NCI-H69 (cell line): ENCODE measurements at regions not wholly inside any gene's neighbourhood (a gene's known extent, or its start where the extent isn't known, plus 50 kb on each side); places are given as distances from the start of the nearest gene placed in this dataset.

Experiments used
- DNase-seq: peaks from one replicate; lab custom pipeline; 2025; lab: John Stamatoyannopoulos, UW

DNA sequence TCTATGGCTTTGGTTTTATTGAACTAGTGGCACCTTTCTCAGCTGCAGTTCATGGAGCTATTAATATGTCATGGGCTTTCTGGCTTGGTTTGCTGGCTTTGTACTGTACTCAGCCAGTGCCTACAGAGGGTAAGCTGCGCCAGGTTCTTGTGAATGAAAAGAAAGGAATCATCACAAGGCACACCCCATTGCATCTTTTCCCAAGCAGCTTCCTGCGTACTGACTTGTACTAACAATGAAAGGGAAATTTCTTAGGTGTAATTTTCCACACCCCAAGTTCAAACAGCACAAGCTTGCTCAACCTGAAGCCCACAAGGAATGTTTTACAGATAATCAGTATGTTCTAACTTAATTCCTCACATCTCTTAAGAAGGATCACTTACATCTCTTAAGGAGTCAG is 78.0 kb upstream of the TNFSF18 start:
- DNase-seq: no peak

DNA sequence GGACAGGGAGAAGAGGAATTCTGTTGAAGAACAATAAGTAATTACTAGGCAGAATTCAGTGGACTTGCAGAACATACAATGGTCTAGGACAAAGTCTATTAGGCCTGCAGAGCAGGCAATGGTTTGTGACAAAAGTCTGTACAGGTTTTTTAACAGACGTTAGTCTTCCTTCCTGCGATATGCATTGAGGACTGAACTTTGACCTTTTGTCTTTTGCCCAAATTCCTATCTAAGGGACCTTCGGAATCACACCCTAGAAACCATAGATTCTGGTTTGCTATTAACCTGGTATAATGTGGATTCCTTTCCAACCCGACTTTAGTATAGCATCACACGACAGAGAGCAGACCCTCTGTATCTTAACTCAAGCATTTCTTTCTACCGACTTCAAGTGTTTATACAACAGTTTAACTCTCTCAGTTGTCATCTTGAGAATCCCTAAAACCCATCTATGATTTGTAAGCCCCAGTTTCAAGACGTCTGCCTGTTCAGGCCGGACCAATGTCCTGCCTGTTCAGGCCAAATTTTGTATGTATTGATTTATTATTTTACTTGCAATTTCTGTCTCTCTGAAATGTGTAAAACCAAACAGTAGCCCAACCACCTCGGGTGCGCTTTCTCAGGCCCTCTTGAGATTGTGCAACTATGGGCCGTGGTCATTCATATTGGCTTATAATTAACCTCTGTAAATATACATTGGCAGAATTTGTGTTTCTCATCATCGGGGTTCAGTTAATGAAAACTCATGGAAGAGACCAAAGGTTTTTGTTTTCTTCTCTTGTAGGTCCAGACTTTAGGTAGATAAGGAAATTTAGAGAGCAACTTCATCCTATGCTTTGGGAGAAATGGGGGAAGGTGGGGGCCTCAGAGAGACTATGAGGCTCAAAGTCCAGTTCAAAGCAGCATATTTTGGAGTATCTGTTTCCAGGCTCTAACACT is 76.9 kb upstream of the TNFSF18 start:
- no peak for DNase-seq

DNA sequence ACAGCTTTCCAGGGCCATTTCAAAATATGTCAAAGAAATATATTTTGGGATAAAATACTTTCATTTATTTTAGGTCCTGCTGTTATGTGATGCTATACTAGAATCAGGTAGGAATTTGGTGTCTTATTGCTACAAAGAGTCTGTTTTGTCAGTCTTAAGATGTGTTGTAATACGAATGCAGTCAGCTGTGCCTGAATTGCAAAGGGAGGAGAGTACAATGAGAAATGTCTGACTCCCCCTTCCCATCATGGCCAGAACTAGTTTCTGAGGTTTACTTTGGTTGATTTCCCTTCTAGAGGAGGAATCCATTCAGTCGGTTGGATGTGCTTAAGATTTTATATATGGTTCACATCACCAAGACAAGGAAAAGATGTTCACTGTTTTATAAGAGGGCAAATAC is 75.7 kb upstream of the TNFSF18 start:
- no peak for DNase-seq

DNA sequence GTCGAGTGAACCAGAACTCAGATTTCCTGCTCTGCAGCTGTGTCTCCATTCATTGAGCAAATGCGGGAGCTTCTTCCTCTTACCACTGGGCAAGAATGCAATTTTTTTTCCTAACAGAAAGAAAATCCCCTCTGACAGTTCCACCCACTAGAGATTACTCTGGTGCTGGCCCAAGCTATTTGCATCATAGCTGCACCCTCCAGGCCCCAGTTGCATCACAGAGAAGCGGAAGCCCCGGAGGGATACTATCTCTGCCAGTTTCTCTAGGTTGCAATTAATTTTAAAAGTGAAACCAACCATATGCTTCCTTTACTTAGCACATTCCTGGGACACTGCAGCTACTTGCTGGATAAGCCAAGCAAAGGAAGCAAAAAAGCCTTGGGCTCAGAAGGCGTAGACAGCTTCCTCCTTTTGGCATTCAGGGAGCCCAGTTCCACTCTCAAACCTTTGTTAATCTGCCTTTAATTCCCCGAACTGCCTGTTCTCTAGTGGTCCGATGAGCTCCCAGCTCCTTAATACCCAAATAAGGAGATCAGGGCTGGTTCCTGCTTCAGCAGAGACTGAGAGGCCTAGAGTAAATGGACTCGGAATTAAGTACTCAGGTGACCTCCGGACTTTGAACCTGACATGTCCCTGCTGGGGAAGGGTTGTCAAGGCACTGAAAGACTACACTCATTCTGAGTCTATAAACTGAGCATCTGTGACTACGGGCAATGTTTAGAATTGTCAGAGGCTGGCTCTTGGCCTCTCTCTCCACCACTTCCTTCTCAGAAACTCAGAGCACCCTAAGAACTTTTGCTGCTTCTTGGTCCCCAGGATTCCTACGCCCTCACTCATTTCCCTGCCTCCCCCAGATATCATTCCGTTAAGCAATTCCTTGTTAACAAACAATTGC is 72.5 kb upstream of the TNFSF18 start:
- DNase-seq: peak; percentile 27

DNA sequence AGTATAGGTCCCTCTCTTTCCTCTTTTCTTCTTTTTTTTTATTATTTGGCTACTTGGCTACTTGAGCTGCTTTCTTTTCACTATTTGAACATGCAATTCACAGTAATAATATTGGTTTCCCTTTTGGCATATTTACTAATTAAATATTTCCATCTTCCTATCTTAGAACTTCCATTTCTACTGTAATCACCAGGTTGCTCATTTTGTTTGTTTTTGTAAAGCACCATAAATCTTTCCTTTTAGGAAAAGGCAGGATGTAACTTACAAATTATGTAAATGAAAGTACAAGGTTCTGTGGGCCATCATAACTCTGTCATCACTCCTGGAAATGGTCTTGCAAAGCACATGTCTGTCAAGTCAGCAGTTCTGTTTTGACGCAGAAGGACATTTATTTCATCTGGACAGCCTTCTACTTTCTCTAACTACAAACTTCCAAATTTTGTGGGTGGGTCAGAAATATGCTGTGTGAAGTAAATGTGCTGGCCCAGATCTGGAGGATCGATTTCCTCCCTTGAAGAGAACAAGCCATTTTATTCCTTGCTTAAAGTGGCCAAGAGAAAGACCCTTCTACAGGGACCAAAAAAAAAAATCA is 71.7 kb upstream of the TNFSF18 start:
- no peak for DNase-seq

DNA sequence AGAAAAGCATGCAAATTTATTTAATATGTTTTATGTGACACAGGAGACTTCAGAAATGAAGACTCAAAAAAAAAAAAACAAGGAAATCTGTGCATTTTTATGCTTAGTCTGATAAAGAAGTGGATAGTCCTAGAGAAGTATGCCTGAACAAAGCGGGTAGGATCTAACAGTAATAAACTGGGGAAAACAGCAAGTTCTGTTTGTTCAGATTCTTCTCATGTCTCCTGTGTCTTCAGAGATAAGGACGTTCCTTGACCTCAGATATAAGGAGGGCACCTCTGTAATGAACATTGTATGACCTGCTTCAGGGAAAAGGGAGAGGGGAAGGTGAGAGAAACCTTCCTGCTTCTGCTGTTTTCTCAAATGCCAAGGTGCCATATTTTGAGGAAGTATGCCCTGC is 67.7 kb upstream of the TNFSF18 start:
- DNase-seq: no peak

DNA sequence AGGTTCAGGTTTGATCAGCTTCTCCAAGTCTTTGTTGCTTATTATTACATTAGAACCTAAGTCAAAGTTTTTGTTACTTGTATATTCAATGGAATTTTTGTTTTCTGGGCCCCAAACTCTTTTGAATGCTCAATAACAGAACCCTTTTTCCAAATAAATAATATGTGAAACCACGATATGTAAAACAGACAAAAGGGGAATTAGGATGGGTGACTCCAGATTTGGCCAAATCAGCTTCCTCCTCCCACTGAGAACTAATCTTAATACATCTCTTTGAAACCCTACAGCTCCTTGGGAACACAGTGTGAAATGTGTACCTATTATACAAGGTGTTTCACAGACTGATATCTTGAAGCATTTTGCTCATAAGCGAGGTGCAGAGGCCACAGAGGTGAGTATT is 67.0 kb upstream of the TNFSF18 start:
- no peak for DNase-seq

DNA sequence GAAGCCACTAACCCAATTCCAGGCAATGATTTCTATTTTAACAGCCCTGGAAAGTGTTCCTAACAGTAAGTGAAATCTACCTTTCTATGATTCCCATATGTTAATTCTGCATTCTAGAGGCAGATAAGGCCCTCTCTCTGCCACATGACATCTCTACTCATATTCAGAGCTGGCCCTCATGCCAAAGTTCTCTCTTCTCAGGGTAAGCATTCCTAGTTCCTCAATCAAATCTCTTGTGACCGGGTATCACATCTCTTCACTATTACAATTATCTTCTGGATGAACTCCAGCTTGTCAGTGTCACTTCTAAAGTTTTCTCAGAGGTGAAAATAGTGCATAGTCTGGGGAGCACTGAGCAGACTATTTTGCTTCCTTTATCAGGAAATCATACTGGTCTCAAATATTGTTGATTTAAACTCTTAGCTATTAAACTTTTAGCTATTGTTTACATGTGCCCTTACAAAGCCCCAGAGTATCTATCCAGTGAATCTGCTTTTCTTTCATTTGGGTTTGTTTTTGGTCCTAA is 66.4 kb upstream of the TNFSF18 start:
- DNase-seq: no peak

DNA sequence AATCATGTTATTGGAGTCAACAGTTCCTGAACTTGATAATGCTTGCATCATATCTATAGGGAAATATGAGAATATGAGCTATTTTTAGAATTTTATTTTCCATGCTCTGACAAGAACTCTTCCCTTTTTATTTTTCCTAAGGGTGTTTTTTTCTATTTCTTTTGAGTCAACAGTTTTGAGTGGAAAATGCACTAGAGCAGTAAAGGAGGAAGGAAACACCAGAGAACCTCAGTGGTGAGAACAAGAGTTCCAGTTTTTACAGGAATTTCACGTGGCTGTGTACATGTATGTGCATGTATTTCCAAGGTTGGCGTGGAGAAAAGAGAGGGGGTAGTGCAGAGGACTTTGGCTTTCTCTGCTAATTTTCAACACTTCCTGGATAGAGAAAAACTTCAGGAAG is 63.6 kb upstream of the TNFSF18 start:
- no peak for DNase-seq

DNA sequence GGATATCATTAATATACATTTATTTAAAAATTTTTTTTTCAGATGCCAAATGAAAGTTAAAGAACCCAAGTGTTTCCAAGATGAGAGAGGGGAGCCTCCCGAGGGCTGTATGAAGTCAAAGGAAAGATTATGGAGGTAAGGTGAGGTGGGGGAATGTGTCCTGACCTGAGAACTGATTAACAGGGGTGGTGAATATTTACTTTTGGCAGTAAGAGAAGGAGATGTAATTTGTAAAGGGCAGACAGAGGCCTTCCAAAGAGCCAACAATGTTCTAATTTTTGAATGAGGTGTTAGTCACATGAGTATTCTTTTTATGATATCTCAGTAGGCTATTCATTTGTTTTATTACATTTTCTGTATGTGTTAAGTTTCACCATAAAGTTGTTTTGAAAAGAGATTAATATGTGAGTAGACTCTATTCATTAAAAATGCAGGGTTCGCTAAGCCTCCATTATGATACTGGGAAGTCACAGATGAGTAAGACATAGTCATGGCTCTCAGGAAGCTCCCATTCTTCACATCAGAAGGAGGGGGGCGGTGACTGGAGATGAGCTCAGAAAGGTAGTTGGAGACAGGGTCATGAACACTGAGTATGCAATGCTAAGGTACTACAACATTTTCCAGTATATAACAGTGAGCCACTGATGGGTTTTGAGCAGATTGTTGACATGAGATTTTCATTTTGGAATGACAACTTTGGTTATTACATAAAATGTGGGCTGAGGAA is 62.4 kb upstream of the TNFSF18 start:
- DNase-seq: no peak

DNA sequence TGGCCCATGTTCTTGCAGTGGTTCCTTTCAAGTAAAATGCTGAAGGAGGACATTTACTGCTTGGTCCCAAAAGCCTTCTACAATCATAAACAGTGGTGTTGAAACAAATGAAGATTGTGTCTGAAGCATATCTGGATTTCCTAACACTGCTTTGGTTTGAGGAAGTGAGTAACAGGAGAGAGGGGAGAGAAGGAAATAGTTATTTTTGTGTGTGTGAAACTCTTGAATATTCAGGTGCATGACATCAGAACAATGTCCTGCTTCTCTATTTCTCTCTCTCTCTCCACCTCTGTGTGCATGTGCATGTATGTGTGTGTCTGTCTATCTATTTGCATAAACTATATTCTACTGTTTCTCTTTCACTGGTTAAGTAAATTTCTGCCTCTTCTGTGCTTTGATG is 61.4 kb upstream of the TNFSF18 start:
- no peak for DNase-seq

DNA sequence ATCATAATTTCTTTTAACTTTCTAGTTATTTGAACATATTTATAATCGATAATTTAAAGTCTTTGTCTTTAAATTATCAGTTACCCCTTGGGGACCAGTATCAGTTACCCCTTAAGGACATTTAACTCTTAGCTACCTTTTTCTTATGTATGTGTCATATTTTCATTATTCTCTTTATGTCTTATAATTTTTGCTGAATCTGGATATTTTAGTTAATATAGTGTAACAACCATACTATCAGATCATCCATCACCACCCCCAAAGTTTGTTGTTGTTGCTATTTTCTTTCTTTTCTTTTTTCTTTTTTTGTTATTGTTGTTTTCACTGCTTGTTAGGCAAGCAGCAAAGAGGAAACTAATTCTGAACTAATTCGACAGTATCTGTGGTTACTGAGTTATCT is 57.0 kb upstream of the TNFSF18 start:
- no peak for DNase-seq

DNA sequence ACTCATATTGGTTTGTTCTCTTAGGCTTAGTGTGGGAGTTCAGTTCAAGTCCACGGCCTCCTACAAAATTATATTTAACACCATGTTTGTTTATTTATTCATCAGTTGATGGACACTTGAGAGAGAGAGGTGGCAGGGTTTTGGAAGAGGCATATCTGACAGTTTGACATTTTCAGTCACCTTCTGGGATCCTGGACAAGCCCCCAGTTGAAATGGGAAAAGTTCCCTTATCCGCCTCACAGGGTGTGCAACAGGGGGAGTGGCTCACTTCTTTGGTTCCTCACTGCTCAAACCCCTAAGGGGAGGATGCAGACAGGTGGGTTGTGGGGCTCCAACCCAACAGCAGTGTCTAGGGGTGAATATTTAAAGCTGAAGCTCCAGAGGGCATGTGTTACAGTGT is 52.3 kb upstream of the TNFSF18 start:
- no peak for DNase-seq

DNA sequence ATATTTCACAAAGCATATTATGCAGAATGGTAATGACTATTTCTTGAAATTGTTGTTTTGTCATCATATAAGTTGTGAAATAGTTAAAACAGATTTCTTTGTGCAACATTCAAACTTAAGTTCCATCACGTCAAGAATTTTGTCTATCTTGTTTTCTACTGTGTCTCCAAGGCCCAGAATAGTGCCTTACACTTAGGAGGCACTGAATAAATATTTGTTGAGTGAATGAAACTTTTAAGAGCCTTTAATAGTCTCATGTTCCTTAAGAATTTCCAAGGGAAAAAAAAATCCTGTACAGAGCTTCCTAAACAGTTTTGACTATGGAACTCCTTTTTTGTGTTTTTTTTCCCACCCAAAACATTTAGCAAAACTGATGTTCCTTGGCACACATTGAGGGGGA is 50.8 kb upstream of the TNFSF18 start:
- no peak for DNase-seq

DNA sequence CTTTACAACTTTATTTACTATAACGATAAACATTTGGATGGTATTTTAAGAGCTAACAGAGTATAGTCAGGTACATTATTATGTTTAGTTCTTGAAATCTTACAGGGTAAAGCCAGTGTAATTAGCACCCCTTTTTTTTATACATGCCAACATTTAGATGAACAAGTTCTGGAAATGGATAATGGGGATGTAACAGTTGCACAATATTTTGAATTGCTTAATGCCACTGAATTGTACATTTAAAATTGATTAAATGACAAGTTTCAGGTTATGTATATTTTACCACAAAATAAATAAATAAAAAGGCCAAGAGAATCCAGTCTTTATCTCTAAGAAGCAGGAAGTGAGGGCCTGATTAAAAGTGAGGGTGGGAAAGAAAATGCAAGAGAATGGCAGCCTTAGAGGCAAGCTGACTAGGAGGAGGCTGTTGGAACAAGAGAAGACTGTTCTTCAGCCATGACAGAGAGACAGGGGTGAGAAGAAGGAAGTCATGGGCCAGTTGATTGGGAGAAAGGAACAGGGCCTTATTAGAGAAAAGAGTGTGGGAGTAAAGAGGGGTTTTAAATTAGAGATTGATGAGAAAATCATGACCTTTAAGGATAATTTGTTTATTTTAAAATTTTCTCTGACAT is 49.9 kb upstream of the TNFSF18 start:
- no peak for DNase-seq
